Sigmoid colon (tissue), 6 donors: ENCODE measurements at regions not wholly inside any gene's neighbourhood (a gene's known extent, or its start where the extent isn't known, plus 50 kb on each side); places are given as distances from the start of the nearest gene placed in this dataset.

Experiments used
- DNase-seq: peaks from one replicate; pipeline ENCODE4 v3.0.0-alpha.2; 2019
- H3K27ac ChIP-seq, 4 donors: fragments of 200-600 bp; sonication (generic); one replicate each; pipeline ENCODE4 v1.5.1; 2016 to 2019; ENCODE audit warnings: mild to moderate bottlenecking in 1 of 4
- H3K27me3 ChIP-seq, 3 donors: fragments of 200-600 bp; sonication (generic); one replicate each; pipeline ENCODE4 v1.5.1; 2019; ENCODE audit warnings: mild to moderate bottlenecking in 1 of 3
- H3K36me3 ChIP-seq, 4 donors: fragments of 200-600 bp; sonication (generic); one replicate each; pipeline ENCODE4 v1.5.1; 2016 to 2019
- H3K4me1 ChIP-seq, 4 donors: fragments of 200-600 bp; sonication (generic); one replicate each; pipeline ENCODE4 v1.5.1; 2017 to 2019
- H3K4me3 ChIP-seq, 4 donors: fragments of 200-600 bp; sonication (generic); one replicate each; pipeline ENCODE4 v1.5.1; 2017 to 2019; ENCODE audit warnings: mild to moderate bottlenecking in 2 of 4, moderate library complexity in 1 of 4
- H3K9me3 ChIP-seq, 4 donors: fragments of 200-600 bp in 3 of 4; sonication (generic) in 3 of 4; one replicate each; pipeline versions ENCODE4 v1.5.1 to v1.6.1; 2013 to 2019
- EP300 ChIP-seq, 4 donors: sonication (generic); formaldehyde crosslinking; IDR thresholded peaks; one replicate each; pipeline ENCODE4 v1.6.1; 2017; ENCODE audit warnings: antibody characterized with exemption in 4 of 4
- POLR2A ChIP-seq, 2 donors: fragments of 450-650 bp; IDR thresholded peaks; one replicate each; pipeline ENCODE4 v1.6.1; 2016; ENCODE audit warnings: antibody characterized with exemption in 2 of 2, mild to moderate bottlenecking in 2 of 2, moderate library complexity in 2 of 2
- POLR2AphosphoS5 ChIP-seq, 4 donors: sonication (generic); formaldehyde crosslinking; IDR thresholded peaks; one replicate each; pipeline ENCODE4 v1.6.1; 2017; ENCODE audit warnings: antibody characterized with exemption in 4 of 4
- WGBS, 2 donors: extraction: QIAGEN DNeasy Blood & Tissue Kit; methylation state at CpG; one replicate each; pipeline ENCODE4 v1.1.7; 2013; 5-methylcytosine and 5-hydroxymethylcytosine counted together
- intact Hi-C: fragments of 100-400 bp; cut with DNase I; formaldehyde crosslinking; loops from one replicate; pipeline ENCODE4 v1.15.1; 2023
- TF ChIP-seq, protein P1 (sequence below), 4 experiments: fragments of 450-650 bp in 3 of 4; fragments of 200-600 bp in 1 of 4; IDR thresholded peaks; one replicate each; pipeline ENCODE4 v1.5.1; 2016 to 2019; ENCODE audit warnings: antibody characterized with exemption in 4 of 4, mild to moderate bottlenecking in 3 of 4, moderate library complexity in 2 of 4
- donor health status: healthy with polysubstance abuse.
- donor health status: healthy.

- no peak for TF ChIP-seq EP300 (IDR thresholded peaks at IDR 0.05)
- TF ChIP-seq POLR2AphosphoS5 (IDR thresholded peaks at IDR 0.05): no peak
- TF ChIP-seq POLR2A (IDR thresholded peaks at IDR 0.05): no peak
- TF ChIP-seq, protein P1, sequence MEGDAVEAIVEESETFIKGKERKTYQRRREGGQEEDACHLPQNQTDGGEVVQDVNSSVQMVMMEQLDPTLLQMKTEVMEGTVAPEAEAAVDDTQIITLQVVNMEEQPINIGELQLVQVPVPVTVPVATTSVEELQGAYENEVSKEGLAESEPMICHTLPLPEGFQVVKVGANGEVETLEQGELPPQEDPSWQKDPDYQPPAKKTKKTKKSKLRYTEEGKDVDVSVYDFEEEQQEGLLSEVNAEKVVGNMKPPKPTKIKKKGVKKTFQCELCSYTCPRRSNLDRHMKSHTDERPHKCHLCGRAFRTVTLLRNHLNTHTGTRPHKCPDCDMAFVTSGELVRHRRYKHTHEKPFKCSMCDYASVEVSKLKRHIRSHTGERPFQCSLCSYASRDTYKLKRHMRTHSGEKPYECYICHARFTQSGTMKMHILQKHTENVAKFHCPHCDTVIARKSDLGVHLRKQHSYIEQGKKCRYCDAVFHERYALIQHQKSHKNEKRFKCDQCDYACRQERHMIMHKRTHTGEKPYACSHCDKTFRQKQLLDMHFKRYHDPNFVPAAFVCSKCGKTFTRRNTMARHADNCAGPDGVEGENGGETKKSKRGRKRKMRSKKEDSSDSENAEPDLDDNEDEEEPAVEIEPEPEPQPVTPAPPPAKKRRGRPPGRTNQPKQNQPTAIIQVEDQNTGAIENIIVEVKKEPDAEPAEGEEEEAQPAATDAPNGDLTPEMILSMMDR (IDR thresholded peaks at IDR 0.05): no peak
- DNase-seq: no peak
- H3K9me3 ChIP-seq: no peaks in the 10 kb centered on the region
- no peaks in the 10 kb centered on the region for H3K36me3 ChIP-seq
- H3K27me3 ChIP-seq: no peaks in the 10 kb centered on the region
- 61 to 84% methylated on average over 3 of the region's 3 CpGs for WGBS, 2 donors
- no peak overlapping the region for H3K4me3 ChIP-seq
- H3K4me1 ChIP-seq: no peaks in the 10 kb centered on the region
- no peak overlapping the region for H3K27ac ChIP-seq
- intact Hi-C loops: no loop called here
Measured at GRCh38 chr3:189500798-189501495, 130.2 kb upstream of the TP63 start.

GRCh38 chr3:189502256-189502655, 128.9 kb upstream of the TP63 start:
- no peak overlapping the region for H3K27ac ChIP-seq
- no peaks in the 10 kb centered on the region for H3K36me3 ChIP-seq
- no peaks in the 10 kb centered on the region for H3K4me1 ChIP-seq
- intact Hi-C loops: no loop called here
- WGBS, 2 donors: 94 to 95% methylated on average over 4 of the region's 4 CpGs
- H3K27me3 ChIP-seq: no peaks in the 10 kb centered on the region
- no peak for DNase-seq
- TF ChIP-seq, protein P1 (IDR thresholded peaks at IDR 0.05): no peak
- no peak for TF ChIP-seq EP300 (IDR thresholded peaks at IDR 0.05)
- TF ChIP-seq POLR2AphosphoS5 (IDR thresholded peaks at IDR 0.05): no peak
- TF ChIP-seq POLR2A (IDR thresholded peaks at IDR 0.05): no peak
- H3K4me3 ChIP-seq: no peak overlapping the region
- H3K9me3 ChIP-seq: no peaks in the 10 kb centered on the region

GRCh38 chr3:189502676-189503257, 128.4 kb upstream of the TP63 start:
- no peaks in the 10 kb centered on the region for H3K4me1 ChIP-seq
- intact Hi-C loops: no loop called here
- no peaks in the 10 kb centered on the region for H3K9me3 ChIP-seq
- TF ChIP-seq POLR2A (IDR thresholded peaks at IDR 0.05) (no peak), EP300 (IDR thresholded peaks at IDR 0.05) (no peak), POLR2AphosphoS5 (IDR thresholded peaks at IDR 0.05) (no peak)
- TF ChIP-seq, protein P1 (IDR thresholded peaks at IDR 0.05): no peak
- no peaks in the 10 kb centered on the region for H3K36me3 ChIP-seq
- 72 to 82% methylated on average over 2 of the region's 2 CpGs for WGBS, 2 donors
- DNase-seq: no peak
- H3K4me3 ChIP-seq: no peak overlapping the region
- H3K27me3 ChIP-seq: no peaks in the 10 kb centered on the region
- H3K27ac ChIP-seq: no peak overlapping the region

DNA sequence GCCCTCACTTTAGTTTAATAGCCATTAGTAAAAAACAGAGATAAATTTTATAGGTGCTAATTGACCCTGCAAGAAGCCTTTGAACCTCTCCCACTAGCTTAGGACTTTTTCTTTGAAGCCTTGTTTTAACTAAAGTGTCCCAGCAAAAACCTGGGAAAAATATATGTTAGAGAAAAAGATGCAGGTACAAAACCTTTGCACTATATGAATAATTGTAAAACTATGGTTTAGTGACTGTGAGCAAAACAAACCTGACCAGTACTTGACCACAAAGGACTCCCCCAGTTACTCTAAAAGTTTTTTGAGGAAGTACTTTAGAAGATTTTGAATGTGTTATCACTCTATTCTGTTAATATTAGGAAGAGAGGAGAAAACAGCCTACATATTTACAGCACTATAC, 123.3 kb upstream of the TP63 start:
- DNase-seq: no peak
- Histone ChIP-seq H3K36me3 (no peaks in the 10 kb centered on the region), H3K4me1 (peaks cover 0 to 19% (median 11%) of the 10 kb centered on the region in 4 donors), H3K27ac (no peak overlapping the region), H3K9me3 (no peaks in the 10 kb centered on the region), H3K27me3 (no peaks in the 10 kb centered on the region), H3K4me3 (no peak overlapping the region)
- intact Hi-C loops: no loop called here
- TF ChIP-seq EP300 (IDR thresholded peaks at IDR 0.05) (no peak), POLR2AphosphoS5 (IDR thresholded peaks at IDR 0.05) (no peak), POLR2A (IDR thresholded peaks at IDR 0.05) (no peak)
- TF ChIP-seq, protein P1 (IDR thresholded peaks at IDR 0.05): no peak
